HG02798 (cell line): ENCODE measurements at regions not wholly inside any gene's neighbourhood (a gene's known extent, or its start where the extent isn't known, plus 50 kb on each side); places are given as distances from the start of the nearest gene placed in this dataset.

Experiments
- ATAC-seq: cut with Tn5 transposase; IDR thresholded peaks from one replicate; pipeline ENCODE4 v1.9.1; 2021; ENCODE audit warnings: mild to moderate bottlenecking; ENCODE audit not compliant: unreplicated experiment, poor library complexity

- ATAC-seq: no peak
Measured at GRCh38 chr9:786405-786804, 55.1 kb upstream of the DMRT1 start.

GRCh38 chr9:788777-789176 lies 52.7 kb upstream of the DMRT1 start:
- no peak for ATAC-seq
